Stomach (tissue), 4 donors: ENCODE measurements at regions not wholly inside any gene's neighbourhood (a gene's known extent, or its start where the extent isn't known, plus 50 kb on each side); places are given as distances from the start of the nearest gene placed in this dataset.

Experiments
- POLR2A ChIP-seq, 4 donors: fragments of 450-650 bp; IDR thresholded peaks; one replicate each; pipeline ENCODE4 v1.6.1; 2016; ENCODE audit warnings: antibody characterized with exemption in 4 of 4, control low read depth in 2 of 4, mild to moderate bottlenecking in 1 of 4, moderate library complexity in 1 of 4
- POLR2AphosphoS5 ChIP-seq, 3 donors: sonication (generic); formaldehyde crosslinking; IDR thresholded peaks; one replicate each; pipeline ENCODE4 v1.6.1; 2016; ENCODE audit warnings: antibody characterized with exemption in 3 of 3
- TF ChIP-seq, protein P1 (sequence below), 7 experiments: fragments of 450-650 bp in 4 of 7; fragments of 200-600 bp in 3 of 7; sonication (generic) in 3 of 7; IDR thresholded peaks; one replicate each; pipeline ENCODE4 v1.5.1; 2016 to 2019; ENCODE audit warnings: antibody characterized with exemption in 7 of 7, control low read depth in 2 of 7, mild to moderate bottlenecking in 1 of 7

DNA sequence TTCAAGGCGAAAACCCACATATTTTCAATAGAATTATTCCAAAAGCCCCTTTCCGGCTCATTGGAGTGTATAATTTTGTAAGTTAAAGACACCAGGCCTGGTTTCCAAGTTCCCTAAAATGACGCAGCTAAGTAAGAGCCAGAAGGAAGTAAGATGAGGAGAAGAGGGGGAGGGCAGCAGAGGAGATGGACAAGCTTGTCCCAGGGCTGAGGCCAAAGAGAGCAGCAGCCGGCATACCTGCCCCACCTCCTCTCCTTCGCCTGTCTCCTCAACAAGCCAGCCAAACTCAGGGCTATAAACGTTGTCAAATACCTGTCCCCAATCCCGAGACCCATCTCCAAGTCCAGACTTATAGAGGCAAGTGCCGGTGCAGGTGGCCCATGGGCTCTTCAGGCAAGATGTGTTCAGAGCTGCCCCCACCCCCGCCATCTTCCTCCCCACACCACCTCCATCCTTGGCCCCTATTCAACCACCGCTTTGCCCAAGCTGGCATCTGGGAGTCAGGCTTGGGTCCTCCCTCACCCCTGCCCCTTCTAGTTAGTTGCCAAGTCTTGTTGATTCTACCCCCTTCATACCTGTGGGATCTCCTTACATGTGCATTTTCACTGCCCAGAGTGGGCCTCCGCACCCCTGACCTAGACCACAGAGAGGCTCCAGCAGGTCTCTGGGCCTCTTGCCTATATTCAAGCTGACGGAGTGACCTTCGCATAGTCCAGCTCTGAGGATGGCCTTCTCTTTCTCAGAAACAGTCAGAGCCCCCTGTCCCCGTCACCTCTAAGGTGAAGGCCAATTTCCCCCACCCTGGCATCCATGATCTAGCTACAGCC is 75.7 kb upstream of the SIRPA start:
- TF ChIP-seq, protein P1, sequence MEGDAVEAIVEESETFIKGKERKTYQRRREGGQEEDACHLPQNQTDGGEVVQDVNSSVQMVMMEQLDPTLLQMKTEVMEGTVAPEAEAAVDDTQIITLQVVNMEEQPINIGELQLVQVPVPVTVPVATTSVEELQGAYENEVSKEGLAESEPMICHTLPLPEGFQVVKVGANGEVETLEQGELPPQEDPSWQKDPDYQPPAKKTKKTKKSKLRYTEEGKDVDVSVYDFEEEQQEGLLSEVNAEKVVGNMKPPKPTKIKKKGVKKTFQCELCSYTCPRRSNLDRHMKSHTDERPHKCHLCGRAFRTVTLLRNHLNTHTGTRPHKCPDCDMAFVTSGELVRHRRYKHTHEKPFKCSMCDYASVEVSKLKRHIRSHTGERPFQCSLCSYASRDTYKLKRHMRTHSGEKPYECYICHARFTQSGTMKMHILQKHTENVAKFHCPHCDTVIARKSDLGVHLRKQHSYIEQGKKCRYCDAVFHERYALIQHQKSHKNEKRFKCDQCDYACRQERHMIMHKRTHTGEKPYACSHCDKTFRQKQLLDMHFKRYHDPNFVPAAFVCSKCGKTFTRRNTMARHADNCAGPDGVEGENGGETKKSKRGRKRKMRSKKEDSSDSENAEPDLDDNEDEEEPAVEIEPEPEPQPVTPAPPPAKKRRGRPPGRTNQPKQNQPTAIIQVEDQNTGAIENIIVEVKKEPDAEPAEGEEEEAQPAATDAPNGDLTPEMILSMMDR (IDR thresholded peaks at IDR 0.05) = no peak
- no peak for TF ChIP-seq POLR2AphosphoS5 (IDR thresholded peaks at IDR 0.05)
- TF ChIP-seq POLR2A (IDR thresholded peaks at IDR 0.05) = no peak
